ENCODE measurements at regions not wholly inside any gene's neighbourhood (a gene's known extent, or its start where the extent isn't known, plus 50 kb on each side); places are given as distances from the start of the nearest gene placed in this dataset.
A peak's percentile ranks its signal among the peaks of the same experiment; 100 is the strongest.

DNA sequence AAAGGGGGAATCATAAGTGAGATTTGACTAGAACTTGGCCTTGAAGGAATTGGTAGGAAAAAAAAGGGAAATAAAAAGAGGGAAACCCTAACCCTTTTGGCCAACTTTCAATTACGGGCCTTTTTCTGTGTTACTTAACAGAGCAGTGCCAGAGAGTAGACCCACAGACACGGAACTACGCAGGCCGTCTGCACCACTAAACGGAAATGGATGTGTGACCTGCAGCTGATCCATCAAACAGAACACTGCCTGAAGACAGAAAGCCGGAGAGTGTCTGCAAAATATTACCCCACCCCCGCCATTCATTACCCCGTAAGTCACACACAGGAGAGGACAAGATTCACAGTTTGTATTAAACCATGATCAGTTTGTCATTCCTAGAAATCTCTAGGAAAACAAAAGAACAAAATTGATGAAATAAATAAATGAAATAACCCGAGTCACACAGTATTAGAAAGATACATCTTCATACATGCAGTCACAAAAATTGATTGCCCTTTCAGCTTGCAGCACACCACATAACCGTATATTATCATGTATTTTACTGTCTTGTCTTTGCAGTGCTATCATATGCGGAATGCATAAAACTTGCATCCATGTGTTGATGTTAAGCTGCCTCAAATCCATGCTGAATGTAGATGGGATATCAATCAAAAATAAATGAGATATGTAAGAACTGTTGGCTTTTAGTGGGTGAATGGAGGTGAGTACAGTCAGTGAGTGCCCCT is 424.7 kb downstream of the IRS2 start:
- DNase-seq, result no peak

DNA sequence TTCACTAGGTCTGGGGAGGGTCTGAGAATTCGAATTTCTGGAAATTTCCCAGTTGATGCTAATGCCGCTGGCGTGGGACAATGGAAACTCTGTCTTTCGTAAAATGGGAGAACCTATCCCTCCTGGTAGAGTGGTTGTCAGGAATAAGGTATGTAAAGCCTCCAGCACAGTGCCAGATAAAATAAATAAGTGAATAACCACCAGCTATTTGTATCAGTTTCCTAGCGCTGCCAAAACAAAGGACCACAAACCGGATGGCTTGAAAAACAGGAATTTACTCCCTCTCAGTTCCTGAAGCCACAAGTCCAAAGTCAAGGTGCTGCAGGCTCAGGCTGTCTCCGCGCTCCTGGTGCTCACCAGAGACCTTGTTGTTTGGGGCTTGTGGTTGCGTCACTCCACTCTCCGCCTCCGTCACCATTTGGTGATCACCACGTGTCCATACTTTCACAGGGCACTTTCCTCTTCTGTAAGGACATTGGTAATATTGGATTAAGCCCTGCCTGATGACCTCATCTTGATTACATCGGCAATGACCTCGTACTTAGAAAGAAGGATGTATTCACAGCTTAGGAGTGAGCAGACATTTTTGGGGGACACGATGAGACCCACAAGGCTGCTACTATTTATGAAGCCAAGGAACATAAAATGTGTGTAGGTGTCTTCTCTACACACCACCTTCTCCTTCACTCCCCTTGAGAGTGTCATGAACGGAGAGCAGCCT is 428.5 kb downstream of the IRS2 start:
- DNase-seq, result no peak

DNA sequence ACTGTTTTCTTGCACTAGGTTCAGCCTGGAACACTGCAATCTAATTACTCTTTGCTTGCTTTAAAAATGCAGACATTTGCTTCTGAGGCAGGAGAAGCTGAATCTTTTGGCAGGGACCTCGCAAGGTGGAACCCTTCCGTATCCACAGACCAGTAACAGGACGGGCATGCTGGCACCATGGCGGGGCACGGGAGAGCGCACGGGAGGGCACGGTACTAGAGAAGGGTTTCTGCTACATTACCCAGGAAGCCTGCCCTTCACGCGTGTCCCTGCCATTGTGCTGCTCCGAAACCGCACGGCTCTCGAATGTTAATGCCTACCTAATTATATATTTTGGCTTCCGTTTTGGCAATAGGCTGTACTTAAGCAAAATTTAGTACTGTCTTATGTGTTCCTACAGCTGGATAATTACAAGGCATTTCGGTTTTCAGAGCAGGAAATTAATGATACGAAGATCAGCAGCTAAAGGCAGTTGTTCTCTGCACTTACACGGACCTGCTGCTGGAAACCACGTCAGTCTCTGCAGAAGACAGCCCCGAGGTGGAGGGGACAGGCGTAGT is 430.4 kb downstream of the IRS2 start:
- no peak for DNase-seq

DNA sequence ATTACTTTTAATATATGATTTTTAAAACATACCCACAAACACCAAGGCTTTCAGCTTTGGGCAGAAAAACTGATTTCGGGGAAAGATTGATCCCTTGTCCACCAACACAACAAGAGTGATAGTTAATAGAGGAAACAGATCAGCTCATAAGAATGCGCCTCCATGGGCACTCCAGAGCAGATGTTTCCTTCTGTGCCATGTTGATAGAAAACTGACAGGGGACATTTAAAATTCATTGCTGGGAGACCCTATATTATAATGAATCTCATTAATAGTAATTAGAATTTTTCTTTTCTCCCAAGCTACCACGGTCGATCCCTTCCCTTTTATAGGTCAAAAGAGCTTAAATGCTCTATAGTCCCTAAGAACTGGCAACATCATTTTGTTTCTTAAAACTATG is 431.2 kb downstream of the IRS2 start:
- no peak for DNase-seq

DNA sequence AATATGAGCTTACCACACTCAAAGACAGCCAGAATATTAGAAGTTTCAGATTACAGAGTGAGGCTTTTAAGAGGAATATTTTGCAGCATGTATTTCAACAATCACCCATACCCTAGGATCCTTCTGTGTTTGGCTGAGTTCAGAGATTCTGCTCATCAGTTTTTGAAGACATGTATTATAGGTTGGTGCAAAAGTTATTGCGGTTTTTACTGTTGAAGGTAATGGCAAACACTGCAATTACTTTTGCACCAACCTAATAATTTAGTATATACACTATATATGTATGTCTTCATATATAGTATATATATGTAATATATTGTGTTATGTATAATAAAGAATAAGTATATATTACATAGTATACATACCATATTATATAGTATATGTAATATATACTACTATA is 435.1 kb downstream of the IRS2 start:
- no peak for DNase-seq

DNA sequence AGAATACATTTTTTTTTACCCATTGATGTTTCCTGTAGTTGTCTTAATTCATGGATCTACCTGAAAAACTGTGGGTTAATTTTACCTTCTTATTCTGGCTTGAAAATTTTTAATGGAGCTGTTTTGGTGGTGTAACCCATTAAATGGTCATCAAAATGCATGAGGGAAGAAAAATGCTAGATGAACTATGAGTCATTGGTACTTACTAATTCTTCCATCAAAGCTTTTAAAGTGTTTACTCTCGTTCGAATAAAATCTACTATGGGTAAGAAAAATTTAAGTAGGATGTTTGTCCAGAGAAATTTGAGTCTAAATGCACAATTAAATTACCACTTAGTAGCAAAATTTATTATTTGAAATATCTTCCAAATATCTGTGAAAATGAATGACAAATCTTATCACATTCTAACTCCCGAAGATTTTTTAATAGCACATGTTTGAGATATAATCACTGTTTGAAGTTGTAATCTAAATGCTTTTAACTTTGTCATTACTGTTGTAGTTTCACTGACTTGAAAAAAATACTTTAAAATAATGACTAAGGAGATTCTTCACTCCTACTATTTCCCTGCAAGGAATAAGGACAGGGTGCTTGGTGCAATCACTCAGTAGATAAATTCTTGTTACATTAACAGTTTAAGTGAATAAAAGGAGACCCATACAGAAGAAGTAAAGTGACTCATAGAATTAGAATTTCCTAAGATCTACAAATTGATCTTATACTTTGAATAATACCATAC is 437.7 kb downstream of the IRS2 start:
- DNase-seq, result no peak

DNA sequence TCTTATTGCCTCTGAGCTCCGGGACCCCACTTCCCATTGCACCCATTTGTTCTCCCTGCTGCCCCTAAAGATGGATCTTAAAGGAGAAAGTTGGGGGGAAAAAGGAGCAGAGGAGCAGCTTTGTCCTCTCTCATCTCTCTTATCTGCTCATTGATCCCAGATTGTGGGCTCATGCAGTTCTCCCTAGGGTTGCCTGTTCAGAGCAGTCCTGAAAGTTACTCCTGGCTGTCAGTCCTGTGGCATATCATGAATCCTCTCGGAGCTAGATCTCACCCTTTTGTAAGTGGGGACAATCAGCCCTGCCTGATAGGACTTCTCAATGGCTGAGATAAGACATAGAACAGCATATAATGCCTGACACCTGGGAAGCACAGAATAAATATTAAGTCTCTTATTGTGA is 440.3 kb downstream of the IRS2 start:
- DNase-seq, result no peak

DNA sequence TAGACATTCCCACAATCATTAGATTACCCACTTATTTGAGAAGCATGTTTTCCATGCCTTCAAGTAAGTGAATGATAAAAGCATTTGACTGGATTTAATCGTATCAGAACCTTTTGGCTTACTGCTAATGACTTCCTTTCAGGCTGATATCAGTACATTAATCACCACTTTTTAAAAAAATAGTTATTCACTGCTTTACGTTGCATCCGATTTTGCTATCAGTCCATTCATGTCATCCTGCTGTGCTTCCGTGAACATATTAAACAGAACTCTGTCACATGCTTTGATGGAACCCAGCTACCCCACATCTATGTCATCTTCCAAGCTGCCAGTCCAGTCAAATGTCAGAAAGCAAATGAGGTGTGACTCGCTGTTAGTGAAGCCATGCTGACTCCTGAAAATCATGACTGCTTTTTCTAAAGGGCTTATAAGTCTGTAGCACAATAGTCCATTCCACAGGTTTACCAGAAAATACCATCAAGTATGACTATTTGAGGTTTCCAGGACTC is 440.9 kb downstream of the IRS2 start:
- DNase-seq, result no peak

DNA sequence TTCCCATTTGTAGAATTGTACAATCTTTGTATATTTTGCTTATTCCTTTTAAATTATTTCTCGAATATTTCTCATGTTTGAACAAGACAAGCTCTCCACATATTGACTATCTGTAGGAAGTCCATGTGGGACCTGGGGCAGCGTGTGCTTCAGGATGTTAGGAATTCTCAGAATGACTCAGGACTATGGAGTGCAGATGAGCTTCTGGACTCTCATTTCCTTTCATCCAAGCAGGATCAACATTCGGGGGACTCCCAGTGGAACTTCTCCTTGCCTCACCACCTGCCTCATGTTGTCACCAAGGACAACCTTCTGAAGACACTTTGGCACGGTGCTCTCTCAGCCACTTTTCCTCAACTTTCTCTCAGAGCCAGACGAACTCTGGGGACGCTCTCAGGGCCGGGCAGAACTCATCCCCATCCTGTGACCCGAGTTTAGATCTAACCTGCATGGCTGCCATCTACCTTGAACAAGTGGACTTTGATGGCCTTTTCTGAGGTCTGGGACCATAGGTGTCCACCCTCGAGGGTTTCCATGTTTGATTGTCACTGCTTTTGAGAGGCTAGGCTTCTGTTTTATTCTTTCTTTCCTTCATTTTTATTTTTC is 441.7 kb downstream of the IRS2 start:
- DNase-seq, result no peak

DNA sequence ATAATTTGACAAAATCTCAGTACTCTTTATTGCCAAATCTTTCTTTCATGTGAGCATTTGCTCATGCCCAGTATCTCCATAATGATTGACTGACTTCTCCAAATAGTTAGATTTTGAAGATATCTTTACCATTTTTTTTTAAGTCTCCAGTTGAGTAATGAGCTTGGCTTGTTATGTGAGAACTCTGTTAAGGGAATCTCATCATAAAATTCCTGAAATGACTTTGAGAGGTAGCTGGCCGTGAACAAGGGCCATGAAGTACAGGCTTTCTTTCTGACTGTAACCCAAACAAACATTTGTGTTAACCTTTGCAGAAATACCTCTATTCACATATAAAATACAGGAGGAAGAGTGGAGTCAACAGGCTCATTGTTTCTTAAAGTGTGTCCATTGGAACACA is 449.7 kb downstream of the IRS2 start:
- no peak for DNase-seq

DNA sequence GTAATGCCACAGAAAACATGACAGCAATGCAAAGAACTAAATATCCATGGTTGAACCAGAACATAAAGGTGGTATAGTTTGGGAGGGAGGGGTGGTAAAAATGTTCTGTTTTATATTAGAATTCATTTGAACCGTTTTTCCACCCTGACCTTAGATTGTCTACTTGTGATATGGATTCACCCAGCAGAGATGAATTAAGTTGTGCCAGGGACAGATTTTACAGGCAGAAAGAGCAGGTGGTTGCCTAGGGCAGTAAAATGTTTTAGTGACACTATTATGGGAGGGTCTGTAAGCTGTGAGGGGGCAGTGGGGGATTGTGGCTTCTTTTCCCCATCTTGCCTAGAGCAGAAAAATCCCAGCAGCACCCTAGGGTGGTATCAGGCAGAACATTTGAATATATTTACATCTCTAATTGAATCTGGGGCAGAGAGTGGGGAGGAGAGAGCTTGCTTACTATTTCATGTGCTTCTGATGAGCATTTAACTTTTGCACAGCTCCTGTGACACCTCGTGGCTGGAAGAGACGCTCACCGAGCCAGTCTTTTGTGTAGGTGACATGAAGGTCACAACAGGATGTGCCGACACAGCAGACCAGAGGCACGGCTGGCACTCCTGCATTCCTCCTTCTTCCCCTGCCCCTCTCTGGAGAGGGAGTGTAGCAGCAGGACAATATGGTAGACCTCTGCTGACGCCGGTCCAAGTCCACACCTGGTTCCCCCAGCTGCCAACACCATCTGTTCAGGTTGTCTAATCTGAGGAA is 452.3 kb downstream of the IRS2 start:
- no peak for DNase-seq

DNA sequence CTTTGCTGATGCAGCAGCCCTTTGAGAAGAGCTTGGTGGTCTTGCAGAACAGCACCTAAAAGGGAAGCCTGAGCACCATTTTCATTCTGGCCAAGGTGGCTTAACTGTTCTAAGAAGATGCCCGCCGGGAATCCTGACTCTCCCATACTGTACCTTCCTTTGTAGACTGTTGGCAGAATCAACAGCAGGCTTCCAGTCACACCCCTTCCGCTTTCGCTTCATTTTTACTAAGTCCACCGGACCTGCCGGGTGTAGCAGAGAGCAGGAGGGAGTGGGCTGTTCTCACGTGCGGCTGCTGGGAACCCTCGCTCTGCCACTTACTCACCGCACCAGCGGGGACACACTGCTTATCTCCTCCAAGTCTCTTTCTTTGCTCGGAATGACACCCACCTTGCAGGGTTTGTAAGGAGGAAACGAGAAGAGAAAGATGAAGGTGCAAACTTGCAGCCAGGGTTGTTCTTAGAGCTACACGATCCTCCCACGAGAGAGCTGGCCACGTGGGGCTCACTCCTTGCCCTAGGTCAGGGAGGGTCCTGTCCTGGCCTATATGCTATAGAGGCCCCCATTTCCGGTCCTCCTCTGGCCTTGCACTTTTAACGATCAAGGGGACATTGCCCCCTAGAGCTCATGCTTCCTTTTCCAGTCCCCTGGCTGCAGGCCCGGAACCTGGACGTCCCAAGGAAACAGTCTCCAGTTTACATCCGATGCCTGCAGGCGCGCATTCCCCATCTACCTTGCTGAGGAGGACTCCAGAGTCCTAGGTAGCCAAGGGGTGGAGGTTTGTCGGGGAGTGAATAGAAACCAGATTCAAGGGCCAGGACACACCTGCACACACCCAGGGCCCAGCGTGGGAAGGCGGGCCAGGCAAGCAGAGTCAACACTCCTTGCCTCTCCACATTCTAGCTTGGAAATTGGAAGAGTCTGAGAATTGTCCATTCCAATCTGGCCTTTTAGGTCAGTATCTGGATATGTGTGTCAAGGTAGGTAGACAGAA is 453.6 kb downstream of the IRS2 start:
- peak; percentile 71 for DNase-seq

DNA sequence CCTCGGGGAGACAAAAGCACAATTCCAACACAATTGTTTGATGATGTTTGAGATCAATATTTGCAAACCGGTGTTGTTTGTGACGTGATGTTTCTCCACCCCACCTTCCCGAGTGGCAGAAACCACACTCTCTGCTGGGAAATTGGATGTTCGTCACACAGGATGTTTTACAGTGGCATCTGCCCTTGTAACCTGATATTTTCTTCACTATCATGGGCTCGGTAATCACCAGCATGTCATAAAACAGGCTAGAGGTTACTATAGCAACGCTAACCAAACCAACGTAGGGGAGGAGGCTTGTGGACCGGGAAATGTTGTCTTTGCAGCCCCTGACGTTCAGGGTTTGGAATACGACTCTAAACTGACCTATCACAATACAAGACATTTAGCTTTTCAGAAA is 454.5 kb downstream of the IRS2 start:
- peak; percentile 97 for DNase-seq

DNA sequence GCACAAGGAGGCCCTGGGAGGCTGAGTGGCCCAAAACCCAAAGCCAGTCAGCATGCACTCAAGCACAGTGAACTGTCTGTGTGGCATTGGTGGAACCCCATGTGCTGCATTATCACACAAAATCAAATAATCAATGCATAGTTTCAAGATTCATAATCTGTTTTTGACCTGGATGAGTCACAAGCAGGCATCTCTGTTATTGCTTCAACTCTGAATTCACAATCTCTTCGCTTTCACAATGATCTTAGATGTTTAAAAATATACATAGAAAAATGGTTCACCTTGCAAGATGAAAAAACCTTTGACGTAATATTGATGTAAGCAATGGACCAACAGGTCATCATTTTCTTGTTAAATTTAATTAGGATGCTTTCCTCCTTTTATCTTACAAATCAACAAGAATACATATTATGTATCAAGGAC is 455.4 kb downstream of the IRS2 start:
- DNase-seq, result no peak

DNA sequence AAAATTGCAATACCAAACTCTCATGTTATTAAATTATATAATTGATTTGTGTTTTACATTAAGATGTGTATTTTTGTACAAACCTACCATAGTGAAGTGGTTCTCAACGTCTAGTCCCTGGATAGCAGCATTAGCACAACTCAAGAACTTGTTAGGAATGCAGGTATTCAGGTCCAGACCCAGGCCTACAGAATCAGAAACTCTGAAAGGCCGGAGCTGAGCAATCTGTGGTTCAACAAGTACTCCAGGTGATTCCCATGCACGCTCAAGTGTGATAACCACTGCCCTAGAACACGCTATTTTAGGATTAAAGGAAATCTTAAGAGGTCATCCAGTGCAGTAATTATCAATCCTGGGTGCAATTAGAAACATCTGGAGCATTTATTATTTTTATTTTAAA is 456.3 kb downstream of the IRS2 start:
- DNase-seq, result no peak

DNA sequence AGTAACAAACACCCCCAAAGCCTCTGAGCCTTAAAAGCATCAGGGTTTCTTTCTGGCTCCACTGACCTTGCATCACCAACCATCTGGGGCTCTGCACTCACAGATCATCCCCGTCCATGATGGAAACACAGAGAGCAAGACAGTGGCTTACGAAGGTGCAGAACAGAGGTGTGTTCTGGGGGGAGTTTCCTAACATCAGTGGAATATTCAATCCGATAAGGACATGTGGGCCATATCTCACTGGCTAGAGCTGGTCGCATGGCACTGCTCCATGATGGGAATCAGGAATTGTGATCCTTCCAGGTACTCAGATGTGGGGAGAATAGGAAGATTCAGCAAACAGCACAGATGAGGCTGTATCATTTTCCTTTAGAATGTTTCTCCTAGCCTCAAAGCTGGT is 457.2 kb downstream of the IRS2 start:
- no peak for DNase-seq

DNA sequence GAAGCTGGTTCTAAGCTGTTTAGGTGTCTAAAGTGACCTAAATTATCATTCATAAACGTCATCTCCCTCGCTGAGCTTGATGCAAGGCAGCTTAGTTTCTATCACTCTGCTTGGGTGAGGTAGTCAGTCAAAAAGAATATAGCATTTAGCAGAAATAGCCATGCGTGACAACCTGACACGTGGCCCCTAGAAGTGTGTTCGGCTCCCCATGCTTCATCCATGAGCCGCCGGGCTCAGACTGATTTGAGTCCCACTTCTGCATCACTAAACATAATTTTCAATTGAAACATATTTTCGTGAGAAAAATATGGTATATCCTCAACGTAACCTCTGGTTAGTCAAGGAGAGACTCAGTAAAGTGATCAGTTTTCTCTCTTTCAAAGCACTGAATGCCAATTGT is 459.8 kb downstream of the IRS2 start:
- no peak for DNase-seq

DNA sequence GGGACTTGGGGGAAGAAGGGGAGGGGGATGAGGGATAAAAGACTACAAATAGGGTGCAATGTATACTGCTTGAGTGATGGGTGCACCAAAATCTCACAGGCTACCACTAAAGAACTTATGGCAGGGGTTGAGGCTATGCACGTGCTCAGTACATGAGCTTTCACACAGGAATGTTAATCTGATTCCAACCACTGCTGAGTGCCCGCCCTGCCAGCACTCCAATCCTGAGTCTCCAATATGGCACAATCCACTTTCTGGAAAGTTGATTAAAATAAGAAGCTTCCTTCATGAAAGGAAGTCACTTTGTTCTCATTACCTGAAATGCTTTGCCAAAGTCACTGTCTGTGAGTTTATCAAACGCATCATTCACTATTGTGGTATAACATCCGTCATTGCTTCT is 463.0 kb downstream of the IRS2 start:
- no peak for DNase-seq

DNA sequence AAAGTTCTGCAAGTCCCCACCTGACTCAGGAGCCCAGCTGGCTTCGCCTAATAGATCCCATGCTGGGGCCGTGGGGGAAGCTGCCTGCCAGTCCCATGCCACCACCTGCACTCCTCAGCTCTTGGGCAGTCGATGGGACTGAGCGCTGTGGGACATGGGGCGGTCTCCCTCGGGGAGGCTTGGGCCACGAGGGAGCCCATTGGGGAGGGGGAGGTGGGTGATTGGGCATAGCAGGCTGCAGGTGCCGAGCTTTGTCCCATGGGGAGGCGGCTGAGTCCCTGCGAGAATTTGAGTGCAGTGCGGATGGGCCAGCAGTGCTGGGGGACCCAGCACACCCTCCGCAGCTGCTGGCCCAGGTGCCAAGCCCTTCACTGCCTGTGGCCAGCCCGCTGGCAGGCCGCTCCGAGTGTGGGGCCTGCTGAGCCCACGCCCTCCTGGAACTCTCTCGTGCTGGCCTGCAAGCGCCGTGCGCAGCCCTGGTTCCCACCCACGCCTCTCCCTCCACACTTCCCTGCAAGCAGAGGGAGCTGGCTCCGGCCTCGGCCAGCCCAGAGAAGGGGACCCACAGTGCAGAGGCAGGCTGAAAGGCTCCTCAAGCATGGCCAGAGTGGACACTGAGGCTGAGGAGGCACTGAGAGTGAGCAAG is 467.3 kb downstream of the IRS2 start:
- no peak for DNase-seq

DNA sequence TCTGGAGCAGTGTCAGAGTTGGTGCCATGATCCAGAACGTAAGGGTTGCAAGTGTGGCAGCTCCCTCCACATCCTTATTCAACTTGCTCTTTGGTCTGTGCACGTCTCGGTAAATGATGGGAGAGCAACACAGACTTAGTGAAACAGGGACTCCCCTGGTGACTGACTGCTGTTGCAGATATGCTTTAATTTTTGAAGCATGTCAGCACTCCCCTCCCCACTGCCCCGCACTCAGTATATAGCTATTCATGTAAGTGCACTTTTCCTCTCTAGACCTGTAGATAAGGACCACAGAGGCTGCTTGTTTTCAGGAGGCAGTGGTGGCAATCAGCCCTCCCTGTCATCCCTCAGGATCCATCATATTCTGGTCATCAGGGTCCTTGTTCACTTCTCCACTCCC is 470.9 kb downstream of the IRS2 start:
- no peak for DNase-seq

DNA sequence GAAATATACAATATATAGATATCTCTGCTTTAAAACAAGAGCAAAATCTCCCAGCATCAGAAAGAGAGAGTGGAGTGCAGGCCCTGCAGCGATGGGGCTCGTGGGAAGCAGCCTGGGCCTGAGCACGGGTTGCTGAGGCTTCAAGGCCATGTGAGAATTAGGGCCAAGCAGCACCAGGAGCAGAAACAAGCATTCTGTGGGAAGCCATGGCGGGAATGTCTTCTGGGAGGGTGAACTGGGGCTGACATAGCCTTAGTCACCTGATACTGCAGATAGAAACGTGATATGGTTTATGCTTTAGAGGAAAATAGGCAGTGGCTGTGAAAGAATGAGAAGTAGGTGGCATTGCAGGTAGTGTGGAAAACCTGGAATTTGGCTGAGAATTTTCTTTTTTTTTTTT is 472.3 kb downstream of the IRS2 start:
- DNase-seq, result no peak

Data from NCI-H2029 (cell line).